Common myeloid progenitor, CD34-positive (primary cell): ENCODE measurements at regions not wholly inside any gene's neighbourhood (a gene's known extent, or its start where the extent isn't known, plus 50 kb on each side); places are given as distances from the start of the nearest gene placed in this dataset.

Experiments
- CTCF ChIA-PET: fragments of 350-600 bp; sonication (Branson Sonifier 250); formaldehyde crosslinking; loops from one replicate; lab custom pipeline; 2021; ENCODE audit warnings: antibody characterized with exemption; lab: Charles Lee
- POLR2A ChIA-PET: fragments of 350-600 bp; sonication (Branson Sonifier 250); formaldehyde crosslinking; loops from one replicate; lab custom pipeline; 2021; ENCODE audit warnings: antibody characterized with exemption; lab: Charles Lee
- DNase-seq, 3 donors: peaks; one replicate each; pipeline versions ENCODE4 v3.0.0 to v3.0.0-alpha.2; 2013
- H3K27ac ChIP-seq, 2 experiments: 1 replicate in 1 of 2; 2 replicates in 1 of 2; pipeline ENCODE4 v1.7.0; 2013; ENCODE audit warnings: inconsistent platforms in 2 of 2, low read length in 2 of 2, mild to moderate bottlenecking in 2 of 2, low read depth in 1 of 2, moderate library complexity in 1 of 2; ENCODE audit not compliant: severe bottlenecking in 2 of 2, insufficient read depth in 1 of 2, poor library complexity in 1 of 2
- H3K27me3 ChIP-seq, 5 experiments: replicated peaks in 2 of 5; 1 replicate in 3 of 5; 2 replicates in 2 of 5; pipeline versions ENCODE4 v1.6.1 to v1.7.0; 2013; ENCODE audit warnings: low read length in 4 of 5, mild to moderate bottlenecking in 2 of 5, moderate library complexity in 2 of 5, inconsistent platforms in 1 of 5; ENCODE audit not compliant: insufficient read depth in 5 of 5, control insufficient read depth in 4 of 5
- H3K36me3 ChIP-seq, 4 experiments: 1 replicate in 2 of 4; 2 replicates in 2 of 4; pipeline versions ENCODE4 v1.6.1 to v1.7.0; 2013; ENCODE audit warnings: low read length in 3 of 4, control low read depth in 1 of 4, mild to moderate bottlenecking in 1 of 4; ENCODE audit not compliant: control insufficient read depth in 4 of 4, insufficient read depth in 4 of 4
- H3K4me1 ChIP-seq, 4 experiments: 1 replicate in 3 of 4; 2 replicates in 1 of 4; pipeline versions ENCODE4 v1.6.1 to v1.7.1; 2013; ENCODE audit warnings: low read length in 3 of 4, mild to moderate bottlenecking in 3 of 4, control low read depth in 1 of 4, inconsistent platforms in 1 of 4, moderate library complexity in 1 of 4; ENCODE audit not compliant: control insufficient read depth in 4 of 4, insufficient read depth in 4 of 4; ENCODE audit errors: control extremely low read depth in 1 of 4
- H3K4me3 ChIP-seq, 7 experiments: 1 replicate in 4 of 7; 2 replicates in 3 of 7; pipeline versions ENCODE4 v1.5.1 to v1.7.0; 2013; ENCODE audit warnings: mild to moderate bottlenecking in 7 of 7, low read length in 6 of 7, moderate library complexity in 6 of 7, inconsistent platforms in 2 of 7, low read depth in 2 of 7, control low read depth in 1 of 7; ENCODE audit not compliant: insufficient read depth in 4 of 7, control insufficient read depth in 1 of 7; ENCODE audit errors: extremely low read depth in 1 of 7
- H3K9me3 ChIP-seq, 5 experiments: 1 replicate in 4 of 5; 2 replicates in 1 of 5; pipeline versions ENCODE4 v1.6.1 to v1.7.1; 2013; ENCODE audit warnings: low read length in 4 of 5, mild to moderate bottlenecking in 2 of 5, inconsistent platforms in 1 of 5, low read depth in 1 of 5, moderate library complexity in 1 of 5; ENCODE audit not compliant: control insufficient read depth in 4 of 5, insufficient read depth in 2 of 5; ENCODE audit errors: control extremely low read depth in 1 of 5
- WGBS: methylation state at CpG from one replicate; pipeline ENCODE4 v1.1.5; 2013; ENCODE audit not compliant: insufficient coverage; 5-methylcytosine and 5-hydroxymethylcytosine counted together

GRCh38 chr3:105223815-105224214 lies 142.9 kb upstream of the ALCAM start:
- 100% methylated on average over 4 of the region's 11 CpGs for WGBS
- no peaks in the 10 kb centered on the region for H3K27me3 ChIP-seq
- no peak overlapping the region for H3K27ac ChIP-seq
- ChIA-PET CTCF (no interaction called here), POLR2A (no interaction called here)
- no peak overlapping the region for H3K4me3 ChIP-seq
- H3K36me3 ChIP-seq = no peaks in the 10 kb centered on the region
- DNase-seq = no peak
- H3K4me1 ChIP-seq = no peaks in the 10 kb centered on the region
- H3K9me3 ChIP-seq = no peaks in the 10 kb centered on the region

DNA sequence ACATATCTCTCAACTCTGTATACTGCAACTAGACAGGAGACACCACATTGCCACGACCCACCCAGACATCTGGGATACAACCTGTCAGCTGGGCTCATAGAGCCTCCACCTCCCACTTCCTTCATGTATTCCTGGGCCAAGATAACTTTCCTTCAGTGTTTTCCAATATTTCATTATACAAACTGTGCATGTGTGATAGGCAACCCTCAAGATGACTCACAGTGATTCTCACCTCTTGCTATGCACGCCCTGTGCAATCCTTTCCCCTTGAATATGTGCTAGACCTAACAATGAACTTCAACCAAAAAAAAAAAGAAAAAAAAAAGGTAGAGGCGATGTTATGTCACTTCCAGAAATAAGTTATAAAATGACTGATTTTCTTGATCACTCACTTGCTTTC lies 138.0 kb upstream of the ALCAM start:
- ChIA-PET POLR2A (no interaction called here), CTCF (no interaction called here)
- WGBS = 100% methylated on average over 1 of the region's 3 CpGs
- Histone ChIP-seq H3K4me1 (no peaks in the 10 kb centered on the region), H3K27me3 (no peaks in the 10 kb centered on the region), H3K9me3 (peaks cover 0 to 5% (median 0%) of the 10 kb centered on the region in 5 experiments), H3K36me3 (no peaks in the 10 kb centered on the region), H3K27ac (no peak overlapping the region), H3K4me3 (no peak overlapping the region)
- no peak for DNase-seq

- H3K36me3 ChIP-seq = no peaks in the 10 kb centered on the region
- peaks cover 0 to 5% (median 0%) of the 10 kb centered on the region in 5 experiments for H3K9me3 ChIP-seq
- WGBS = 100% methylated on average over 1 of the region's 1 CpG
- H3K27ac ChIP-seq = no peak overlapping the region
- no peak overlapping the region for H3K4me3 ChIP-seq
- no peak for DNase-seq
- ChIA-PET CTCF (no interaction called here), POLR2A (no interaction called here)
- H3K27me3 ChIP-seq = no peaks in the 10 kb centered on the region
- no peaks in the 10 kb centered on the region for H3K4me1 ChIP-seq
Observed at GRCh38 chr3:105232553-105232952, 134.2 kb upstream of the ALCAM start.

DNA sequence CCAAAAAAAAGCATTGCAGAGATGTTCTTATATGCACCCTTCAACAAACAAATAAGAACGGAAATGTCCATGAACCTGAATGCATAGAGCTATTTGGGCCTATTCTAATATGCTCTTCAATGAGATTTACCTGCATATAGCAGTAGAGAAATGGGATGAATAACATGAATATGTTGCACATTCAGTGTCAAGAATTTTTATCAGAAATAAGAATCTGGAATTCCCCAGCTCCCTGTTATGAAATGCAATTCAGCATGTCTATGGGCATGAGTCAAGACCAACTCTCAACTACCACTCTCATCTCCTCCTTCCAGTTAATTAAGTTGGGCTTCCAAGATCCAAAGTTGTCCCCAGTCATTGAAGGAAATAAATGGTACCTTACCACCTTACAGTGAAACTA lies 133.7 kb upstream of the ALCAM start:
- WGBS = 100% methylated on average over 1 of the region's 1 CpG

DNA sequence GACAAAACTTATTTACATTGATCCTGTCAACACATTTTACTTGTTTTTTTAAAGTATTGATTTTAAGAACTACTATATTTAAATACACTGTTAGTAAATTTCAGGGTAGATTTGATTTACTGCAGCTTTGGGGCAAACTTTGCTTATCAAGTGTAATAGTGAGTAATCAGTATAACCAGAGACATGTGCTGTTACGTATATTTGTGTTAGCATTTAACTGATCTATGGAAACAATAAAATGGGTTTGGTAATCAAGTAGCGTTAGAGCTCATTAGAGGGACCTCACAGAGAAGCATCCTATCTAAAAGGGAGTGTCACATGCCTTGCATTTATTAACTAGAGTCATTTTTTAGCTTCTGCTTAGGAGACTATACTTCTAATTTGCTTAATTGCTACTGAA lies 131.5 kb upstream of the ALCAM start:
- Histone ChIP-seq H3K4me1 (no peaks in the 10 kb centered on the region), H3K9me3 (no peaks in the 10 kb centered on the region), H3K4me3 (no peak overlapping the region), H3K36me3 (no peaks in the 10 kb centered on the region), H3K27ac (no peak overlapping the region), H3K27me3 (no peaks in the 10 kb centered on the region)
- CTCF ChIA-PET = interaction anchor here (0.6 kb wide), 1 partner anchor 867 kb away, joined by 3 read pairs; no protein-coding TSS in a partner anchor
- no peak for DNase-seq
- POLR2A ChIA-PET = no interaction called here
- 94% methylated on average over 2 of the region's 2 CpGs for WGBS

More for the DNA sequence above, 133.7 kb upstream of the ALCAM start:
- POLR2A ChIA-PET = no interaction called here
- no peaks in the 10 kb centered on the region for H3K27me3 ChIP-seq
- no peak for DNase-seq
- H3K4me3 ChIP-seq = no peak overlapping the region
- peaks cover 0 to 5% (median 0%) of the 10 kb centered on the region in 5 experiments for H3K9me3 ChIP-seq
- H3K4me1 ChIP-seq = no peaks in the 10 kb centered on the region
- no peaks in the 10 kb centered on the region for H3K36me3 ChIP-seq
- CTCF ChIA-PET = no interaction called here
- H3K27ac ChIP-seq = no peak overlapping the region

- ChIA-PET POLR2A (no interaction called here), CTCF (no interaction called here)
- no peaks in the 10 kb centered on the region for H3K4me1 ChIP-seq
- 100% methylated on average over 1 of the region's 1 CpG for WGBS
- H3K36me3 ChIP-seq = no peaks in the 10 kb centered on the region
- no peaks in the 10 kb centered on the region for H3K9me3 ChIP-seq
- H3K27ac ChIP-seq = no peak overlapping the region
- H3K27me3 ChIP-seq = no peaks in the 10 kb centered on the region
- H3K4me3 ChIP-seq = no peak overlapping the region
- DNase-seq = no peak
Observed at GRCh38 chr3:105235785-105236184, 130.9 kb upstream of the ALCAM start.

DNA sequence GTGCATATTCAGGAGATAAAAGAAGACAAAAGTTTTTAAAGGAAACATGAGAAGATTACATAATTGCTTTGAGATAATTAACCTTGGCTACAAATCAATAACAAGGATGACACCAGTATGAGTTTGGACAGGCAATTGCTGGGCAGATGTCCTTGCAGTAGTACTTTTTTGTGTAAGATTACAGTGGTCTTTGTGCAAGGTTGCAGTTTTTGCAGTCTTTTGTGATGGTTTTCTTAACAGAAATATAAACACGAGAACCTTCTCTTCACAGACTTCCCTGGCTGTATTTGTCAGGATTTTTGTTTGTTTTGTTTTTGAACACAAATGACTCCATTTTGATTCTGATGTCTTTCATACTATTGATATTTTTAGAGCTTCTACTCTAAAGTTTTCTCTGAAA lies 128.3 kb upstream of the ALCAM start:
- Histone ChIP-seq H3K4me1 (no peaks in the 10 kb centered on the region), H3K9me3 (no peaks in the 10 kb centered on the region), H3K27ac (no peak overlapping the region), H3K27me3 (no peaks in the 10 kb centered on the region), H3K36me3 (no peaks in the 10 kb centered on the region), H3K4me3 (no peak overlapping the region)
- CTCF ChIA-PET = no interaction called here
- WGBS = no CpG with 5 or more reads among the region's 1 CpG
- no peak for DNase-seq
- POLR2A ChIA-PET = no interaction called here
